ENCODE measurements at regions not wholly inside any gene's neighbourhood (a gene's known extent, or its start where the extent isn't known, plus 50 kb on each side); places are given as distances from the start of the nearest gene placed in this dataset.

DNA sequence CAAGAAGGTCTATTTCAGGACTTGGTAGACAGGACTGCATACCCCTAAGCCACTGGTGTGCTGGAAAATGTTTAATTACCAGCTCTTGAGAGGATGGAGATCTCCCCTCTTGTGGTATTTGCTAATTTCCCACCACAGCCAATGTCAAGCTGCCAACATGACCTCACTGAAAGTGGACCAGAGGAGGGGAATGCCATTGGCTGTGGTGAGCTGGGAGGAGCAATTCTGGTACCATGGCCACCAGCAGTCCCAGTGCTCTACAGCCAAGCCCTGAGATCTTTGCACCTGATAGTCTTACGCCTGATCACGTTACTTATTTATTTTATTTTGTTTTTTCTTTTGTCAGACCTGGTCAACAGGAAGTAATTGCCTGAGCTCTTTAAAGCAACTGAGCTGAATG lies 82.5 kb upstream of the BCL6 start:
- H3K9me3 ChIP-seq (ENCODE audit: control insufficient read depth, low read depth, low read length): no peaks in the 10 kb centered on the region
- no peaks in the 10 kb centered on the region for H3K27me3 ChIP-seq (ENCODE audit: insufficient read depth, low read length)
- no peak overlapping the region for H2BK120ac ChIP-seq (ENCODE audit: low read depth, low read length, poor library complexity, severe bottlenecking)
- H3K23ac ChIP-seq (ENCODE audit: insufficient read length, low read depth, low read length): no peak overlapping the region
- H3K14ac ChIP-seq (ENCODE audit: insufficient read depth, low read length): no peak overlapping the region
- H3K27me3 Mint-ChIP-seq (ENCODE audit: low read depth): no peaks in the 10 kb centered on the region
- no peak overlapping the region for H3K4me2 ChIP-seq (ENCODE audit: insufficient read depth, insufficient read length, low read length)
- H3T11ph ChIP-seq (ENCODE audit: low read length): no peak overlapping the region
- H4K20me1 ChIP-seq (ENCODE audit: control insufficient read depth, insufficient read depth, insufficient read length): no peaks in the 10 kb centered on the region
- no peaks in the 10 kb centered on the region for H3K9me3 Mint-ChIP-seq
- H3K27ac ChIP-seq (ENCODE audit: insufficient read length, low read depth, low read length): no peak overlapping the region
- H3K4me3 Mint-ChIP-seq: no peak overlapping the region
- no peaks in the 10 kb centered on the region for H3K36me3 Mint-ChIP-seq (ENCODE audit: insufficient read depth in 1 of 3, low read depth in 3 of 3)
- H4K91ac ChIP-seq (ENCODE audit: insufficient read length, low read depth, low read length): no peak overlapping the region
- no peak overlapping the region for H3K9ac ChIP-seq (ENCODE audit: extremely low read depth, insufficient read length, low read length)
- no peak overlapping the region for H2BK5ac ChIP-seq (ENCODE audit: insufficient read length, low read length)
- no peak overlapping the region for H3K4ac ChIP-seq (ENCODE audit: low read depth, low read length)
- no peak overlapping the region for H2BK15ac ChIP-seq (ENCODE audit: low read depth, low read length)
- no peak overlapping the region for H2BK12ac ChIP-seq (ENCODE audit: insufficient read length, low read depth, low read length)
- no peaks in the 10 kb centered on the region for H3K4me1 Mint-ChIP-seq
- no peak overlapping the region for H4K8ac ChIP-seq (replicated peaks; ENCODE audit: insufficient read length, low read depth, low read length)
- H3K79me1 ChIP-seq (ENCODE audit: insufficient read depth, low read depth, low read length, poor library complexity, severe bottlenecking): no peaks in the 10 kb centered on the region
- H2AK5ac ChIP-seq (ENCODE audit: insufficient read length, low read length): no peak overlapping the region
- H3K23me2 ChIP-seq (ENCODE audit: insufficient read length, low read depth, low read length, poor library complexity, severe bottlenecking): no peaks in the 10 kb centered on the region
- no peak overlapping the region for H4K5ac ChIP-seq (ENCODE audit: insufficient read length, low read depth, low read length)
- H3K79me2 ChIP-seq (ENCODE audit: insufficient read depth, low read length): no peaks in the 10 kb centered on the region
- no peak for DNase-seq
- H3K27ac Mint-ChIP-seq: no peak overlapping the region
- H2BK20ac ChIP-seq (ENCODE audit: low read depth, low read length, poor library complexity, severe bottlenecking): no peak overlapping the region
- no peaks in the 10 kb centered on the region for H3K4me1 ChIP-seq (ENCODE audit: insufficient read depth, low read length)
- no peak overlapping the region for H3K18ac ChIP-seq (ENCODE audit: insufficient read length, low read depth, low read length)
- WGBS (ENCODE audit: extremely low coverage, insufficient read length, low lambda C conversion rate): no CpG with 5 or more reads among the region's 2 CpGs
- no peak overlapping the region for H2AFZ ChIP-seq (ENCODE audit: low read length)
- TF ChIP-seq, protein P1, sequence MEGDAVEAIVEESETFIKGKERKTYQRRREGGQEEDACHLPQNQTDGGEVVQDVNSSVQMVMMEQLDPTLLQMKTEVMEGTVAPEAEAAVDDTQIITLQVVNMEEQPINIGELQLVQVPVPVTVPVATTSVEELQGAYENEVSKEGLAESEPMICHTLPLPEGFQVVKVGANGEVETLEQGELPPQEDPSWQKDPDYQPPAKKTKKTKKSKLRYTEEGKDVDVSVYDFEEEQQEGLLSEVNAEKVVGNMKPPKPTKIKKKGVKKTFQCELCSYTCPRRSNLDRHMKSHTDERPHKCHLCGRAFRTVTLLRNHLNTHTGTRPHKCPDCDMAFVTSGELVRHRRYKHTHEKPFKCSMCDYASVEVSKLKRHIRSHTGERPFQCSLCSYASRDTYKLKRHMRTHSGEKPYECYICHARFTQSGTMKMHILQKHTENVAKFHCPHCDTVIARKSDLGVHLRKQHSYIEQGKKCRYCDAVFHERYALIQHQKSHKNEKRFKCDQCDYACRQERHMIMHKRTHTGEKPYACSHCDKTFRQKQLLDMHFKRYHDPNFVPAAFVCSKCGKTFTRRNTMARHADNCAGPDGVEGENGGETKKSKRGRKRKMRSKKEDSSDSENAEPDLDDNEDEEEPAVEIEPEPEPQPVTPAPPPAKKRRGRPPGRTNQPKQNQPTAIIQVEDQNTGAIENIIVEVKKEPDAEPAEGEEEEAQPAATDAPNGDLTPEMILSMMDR (conservative IDR thresholded peaks at IDR 0.05): no peak
- H3K56ac ChIP-seq (ENCODE audit: insufficient read length, low read depth, low read length): no peak overlapping the region

Data from H9 (cell line).